ENCODE measurements at regions not wholly inside any gene's neighbourhood (a gene's known extent, or its start where the extent isn't known, plus 50 kb on each side); places are given as distances from the start of the nearest gene placed in this dataset.

GRCh38 chr17:5700745-5701144 lies 116.4 kb upstream of the NLRP1 start:
- TF ChIP-seq CTCF (conservative IDR thresholded peaks at IDR 0.05; ENCODE audit: low read depth, low read length): no peak
- no peak for DNase-seq (ENCODE audit: low read depth)
- no peak overlapping the region for H3K4me3 ChIP-seq (ENCODE audit: low read depth, low read length)

GRCh38 chr17:5701381-5701780 lies 117.1 kb upstream of the NLRP1 start:
- H3K4me3 ChIP-seq (ENCODE audit: low read depth, low read length): no peak overlapping the region
- DNase-seq (ENCODE audit: low read depth): no peak
- TF ChIP-seq CTCF (conservative IDR thresholded peaks at IDR 0.05; ENCODE audit: low read depth, low read length): no peak

DNA sequence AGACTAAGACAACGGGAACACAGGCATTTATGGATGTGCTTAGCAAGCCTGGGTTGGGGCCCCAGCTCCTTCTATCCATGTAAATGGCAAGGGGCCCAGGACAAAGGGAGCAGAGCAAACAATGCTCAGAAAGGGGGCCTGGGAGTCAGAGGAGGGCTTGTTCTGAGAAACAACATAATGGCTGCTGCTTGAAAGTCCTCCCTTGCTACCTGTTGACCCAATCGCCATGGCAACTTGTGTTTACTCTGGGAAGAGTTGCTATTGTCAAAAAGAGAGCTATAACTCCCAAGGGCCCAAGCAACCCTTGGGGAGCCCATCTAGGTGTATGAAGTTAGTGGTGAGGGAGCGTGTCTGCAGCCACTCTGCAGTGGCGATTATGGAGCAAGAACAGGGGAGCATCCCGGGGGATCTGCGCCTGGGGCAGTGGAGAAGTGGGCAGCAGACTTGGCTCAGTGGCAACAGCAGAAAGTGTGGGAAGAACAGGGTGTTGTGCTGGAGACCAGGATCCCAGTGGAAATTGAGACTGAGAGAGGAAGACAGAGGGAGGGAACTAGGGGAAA lies 118.7 kb upstream of the NLRP1 start:
- DNase-seq (ENCODE audit: low read depth): no peak
- no peak overlapping the region for H3K4me3 ChIP-seq (ENCODE audit: low read depth, low read length)
- TF ChIP-seq CTCF (conservative IDR thresholded peaks at IDR 0.05; ENCODE audit: low read depth, low read length): no peak

DNA sequence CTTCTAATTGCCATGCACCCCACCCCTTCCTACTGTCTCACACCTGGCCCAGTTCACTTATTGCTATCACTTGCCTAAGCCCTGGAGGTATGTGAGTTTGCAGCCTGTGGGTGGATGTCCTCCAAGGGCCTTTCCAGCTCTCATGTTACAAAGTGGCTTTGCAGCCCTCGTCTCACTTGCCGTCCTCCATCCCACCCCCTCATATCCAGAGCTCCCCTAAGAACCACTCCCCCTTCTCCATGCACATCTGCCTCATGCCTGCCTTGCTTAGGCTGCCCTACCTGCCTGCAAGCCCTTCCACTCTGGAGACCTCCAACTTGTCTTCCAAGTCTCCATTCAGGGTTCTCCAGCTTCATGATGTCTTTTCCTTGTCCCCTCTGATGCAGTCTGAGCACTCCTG lies 119.4 kb upstream of the NLRP1 start:
- TF ChIP-seq CTCF (conservative IDR thresholded peaks at IDR 0.05; ENCODE audit: low read depth, low read length): no peak
- H3K4me3 ChIP-seq (ENCODE audit: low read depth, low read length): no peak overlapping the region
- DNase-seq (ENCODE audit: low read depth): no peak

DNA sequence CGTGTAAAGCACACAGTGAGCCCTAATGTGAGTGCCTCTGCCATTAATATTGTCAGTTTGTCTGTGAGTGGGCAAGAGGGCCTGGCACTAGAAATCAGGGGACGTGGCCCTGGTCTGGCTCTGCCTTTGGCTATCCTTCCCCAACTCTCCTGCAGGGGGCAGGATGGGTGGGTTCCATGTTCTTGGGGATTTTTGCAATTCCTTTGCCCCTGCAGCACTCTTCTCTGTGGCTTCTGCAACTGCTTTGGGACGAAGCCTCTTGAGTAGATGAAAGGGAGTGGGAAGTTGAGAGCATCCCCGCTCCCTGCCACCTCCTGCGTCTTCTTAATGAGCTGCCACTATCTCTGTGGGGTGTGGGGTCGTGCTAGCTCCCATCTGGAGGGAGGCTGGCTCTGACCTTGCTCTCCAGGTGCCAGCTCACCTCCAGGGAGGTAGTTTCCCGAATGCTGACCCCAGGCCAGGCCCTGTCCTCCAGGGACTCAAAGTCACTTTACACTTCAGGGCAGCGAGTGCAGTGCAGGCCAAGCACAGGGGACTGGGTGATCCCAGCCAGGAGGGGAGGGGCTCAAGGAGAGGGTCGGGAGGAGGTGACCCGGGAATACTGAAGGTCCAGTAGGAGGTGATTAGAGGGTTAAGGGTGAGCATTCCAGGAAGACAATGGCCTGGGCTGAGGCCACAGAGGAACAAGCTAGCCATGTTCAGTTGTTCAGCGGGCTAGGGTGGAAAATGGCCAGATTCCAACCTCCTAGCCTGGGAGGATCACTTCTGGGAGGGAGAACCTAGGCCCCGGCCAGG lies 121.0 kb upstream of the NLRP1 start:
- DNase-seq (ENCODE audit: low read depth): no peak
- no peak overlapping the region for H3K4me3 ChIP-seq (ENCODE audit: low read depth, low read length)
- TF ChIP-seq CTCF (conservative IDR thresholded peaks at IDR 0.05; ENCODE audit: low read depth, low read length): peak; percentile 54

DNA sequence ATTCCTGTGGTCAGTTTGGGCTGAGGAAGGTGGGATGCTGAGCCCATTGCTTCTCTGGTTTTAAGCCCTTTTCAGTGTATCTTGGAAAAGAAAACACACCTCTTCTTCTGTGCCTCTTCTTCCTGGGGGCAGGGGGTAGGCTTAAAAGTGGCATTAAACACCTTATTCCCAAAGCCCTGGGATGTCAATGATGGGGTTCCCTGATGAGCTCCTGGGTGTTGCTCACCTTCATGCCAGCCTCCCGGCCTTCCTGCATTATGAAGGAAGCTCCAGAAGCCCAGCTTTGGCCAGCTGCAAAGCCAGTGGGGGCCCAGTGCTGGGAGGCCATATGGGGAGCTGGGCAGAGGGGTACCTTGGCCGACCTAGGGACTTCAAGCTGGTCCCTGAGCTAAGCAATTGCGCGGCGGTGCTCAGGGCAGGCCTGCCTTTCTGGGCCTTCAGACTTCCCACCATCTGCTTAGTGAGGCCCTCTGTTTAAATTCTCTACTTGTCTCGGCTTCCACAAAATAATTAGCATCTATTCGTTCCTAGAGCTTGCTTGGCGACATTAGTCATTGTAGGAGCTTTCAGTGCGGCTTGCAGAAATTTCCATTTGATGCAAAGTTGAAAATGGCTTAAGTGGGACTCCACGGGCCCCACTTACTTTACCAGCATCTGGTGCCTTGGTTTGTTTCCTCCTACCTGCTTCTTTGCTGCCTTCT lies 121.7 kb upstream of the NLRP1 start:
- no peak for TF ChIP-seq CTCF (conservative IDR thresholded peaks at IDR 0.05; ENCODE audit: low read depth, low read length)
- no peak overlapping the region for H3K4me3 ChIP-seq (ENCODE audit: low read depth, low read length)
- DNase-seq (ENCODE audit: low read depth): no peak

All from epithelial cell of proximal tubule (primary cell).